ENCODE measurements at regions not wholly inside any gene's neighbourhood (a gene's known extent, or its start where the extent isn't known, plus 50 kb on each side); places are given as distances from the start of the nearest gene placed in this dataset.
"Not testable (repeated sequence)": the region's sequence is repeated elsewhere in the genome, so short reads cannot be mapped to it uniquely, and the experiment has no call there.

GRCh38 chr12:13552830-13553229 is 356.3 kb downstream of the EMP1 start:
- DNase-seq: no peak

- DNase-seq: no peak
Measured at GRCh38 chr12:13547283-13547682, 350.8 kb downstream of the EMP1 start.

DNA sequence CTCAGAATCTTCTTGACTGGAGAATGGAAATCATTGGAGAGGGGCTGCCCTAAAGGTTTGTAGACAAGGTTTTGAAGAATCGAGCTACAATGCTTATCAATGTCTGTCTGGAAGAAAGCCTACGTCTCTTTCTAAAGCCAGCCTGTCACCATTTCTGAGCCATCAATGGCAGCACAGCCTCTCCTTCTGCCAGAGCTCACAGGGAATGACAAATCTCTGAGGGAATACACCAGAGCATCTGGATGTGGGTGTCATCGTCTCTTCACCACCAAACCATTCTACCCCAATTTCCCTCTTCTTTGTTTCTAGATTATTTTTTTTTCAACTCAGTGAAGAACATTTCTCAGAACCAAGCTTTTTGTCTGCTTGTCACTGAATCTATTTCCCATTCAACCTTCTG is 349.7 kb downstream of the EMP1 start:
- no peak for DNase-seq

- no peak for DNase-seq
Measured at GRCh38 chr12:13539051-13539450, 342.5 kb downstream of the EMP1 start.

GRCh38 chr12:13538136-13538535 is 341.6 kb downstream of the EMP1 start:
- no peak for DNase-seq

GRCh38 chr12:13537623-13538022 is 341.1 kb downstream of the EMP1 start:
- peak in 1 of 5 experiments; percentile 61 for DNase-seq

- DNase-seq: no peak
Measured at GRCh38 chr12:13536219-13536910, 339.8 kb downstream of the EMP1 start.

DNA sequence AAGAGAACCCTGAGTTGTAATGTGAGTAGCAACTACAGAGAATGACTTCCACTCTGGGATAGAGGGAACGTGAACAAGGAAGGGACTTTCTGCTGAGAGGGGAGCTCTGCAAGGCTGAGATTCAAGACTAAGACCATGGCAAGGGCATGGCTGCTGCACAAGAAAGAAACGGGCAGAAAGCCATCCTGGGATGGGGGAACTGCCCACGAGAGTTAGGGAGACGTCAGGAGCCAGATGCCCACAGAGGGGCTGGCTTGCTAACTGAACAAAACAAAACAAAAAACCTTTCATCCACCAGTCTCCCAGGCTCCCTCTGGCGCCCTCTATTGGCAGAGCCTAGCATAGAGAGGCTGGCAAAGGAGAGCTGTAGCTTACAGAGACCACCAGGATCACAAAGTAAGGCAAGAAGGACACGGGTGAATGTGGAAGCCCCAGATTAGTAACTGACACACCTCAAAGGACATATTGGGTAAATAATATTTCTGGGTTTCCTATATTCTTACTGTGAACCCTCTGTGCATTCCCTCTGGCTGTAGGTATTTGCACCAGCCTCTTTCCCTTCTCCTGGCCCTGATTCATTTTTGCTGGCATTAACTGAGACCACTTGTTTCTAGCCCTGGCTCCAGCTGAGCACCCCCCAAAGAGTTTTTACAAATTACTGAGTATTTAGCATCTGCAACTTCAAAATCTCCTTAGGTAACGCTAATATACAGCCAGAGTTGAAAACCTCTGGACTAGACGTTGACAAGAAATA is 338.3 kb downstream of the EMP1 start:
- peak in 1 of 5 experiments; percentile 7 for DNase-seq

DNA sequence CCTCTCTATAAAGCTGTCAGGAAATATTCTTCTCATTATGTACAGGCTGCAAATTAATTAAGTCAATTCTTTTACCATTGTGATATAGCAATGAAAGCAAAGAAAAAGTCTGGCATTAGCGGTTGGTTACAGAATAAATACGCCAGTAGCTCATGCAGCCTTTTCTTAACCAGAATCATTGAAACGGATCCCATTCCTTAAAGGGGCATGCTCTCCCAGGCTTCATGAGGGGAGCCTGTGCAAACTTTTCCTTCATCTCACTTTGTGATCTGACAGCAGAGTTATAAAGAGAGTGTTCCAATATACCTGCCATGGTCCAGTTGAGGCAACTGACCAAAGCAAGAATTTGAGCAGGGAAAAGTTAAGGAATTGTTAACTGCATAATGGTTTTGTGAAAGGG is 337.7 kb downstream of the EMP1 start:
- DNase-seq: no peak

DNA sequence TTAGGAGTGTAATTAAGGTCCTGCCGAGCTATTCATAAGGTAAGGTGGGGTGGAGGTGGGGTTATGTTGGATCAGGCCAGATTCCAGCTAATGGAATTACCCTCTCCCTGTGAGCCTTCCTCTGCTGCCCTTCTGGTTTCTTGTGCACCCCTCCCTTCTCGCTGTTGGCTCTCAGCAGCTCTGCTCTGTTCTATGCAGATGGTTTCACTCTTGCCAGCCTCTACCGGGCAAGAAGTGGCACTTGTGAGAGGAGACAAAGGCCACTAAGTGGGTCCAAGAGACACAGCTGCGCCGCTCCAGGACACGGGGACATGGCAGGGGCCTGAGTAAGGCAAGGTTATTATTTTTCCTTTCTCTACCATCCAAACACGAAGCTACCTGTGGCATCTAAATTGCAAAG is 334.4 kb downstream of the EMP1 start:
- no peak for DNase-seq

GRCh38 chr12:13526185-13526921 is 329.8 kb downstream of the EMP1 start:
- DNase-seq: not testable (repeated sequence)

GRCh38 chr12:13523536-13524307 is 327.2 kb downstream of the EMP1 start:
- DNase-seq: no peak

- DNase-seq: not testable (repeated sequence)
Measured at GRCh38 chr12:13518034-13518433, 321.5 kb downstream of the EMP1 start.

DNA sequence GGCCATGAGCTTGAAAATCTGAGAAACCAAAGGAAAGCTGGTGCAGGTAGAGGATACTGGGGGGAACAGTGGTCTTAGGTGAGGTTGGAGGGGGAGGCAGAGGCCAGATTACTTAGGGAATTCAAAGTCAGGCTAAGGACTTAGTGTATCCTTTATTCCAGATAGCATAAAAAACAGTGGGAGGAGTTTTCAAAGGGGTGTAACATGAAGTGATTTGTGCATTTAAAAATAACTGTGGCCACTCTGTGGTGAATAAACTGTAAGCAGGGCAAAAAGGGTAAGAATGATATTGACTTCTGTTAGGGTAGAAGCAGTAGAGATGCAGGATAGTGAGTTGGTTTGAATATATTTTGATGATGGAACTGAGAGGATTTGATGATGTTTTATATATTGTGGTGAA is 313.2 kb downstream of the EMP1 start:
- no peak for DNase-seq

GRCh38 chr12:13505636-13506035 is 309.1 kb downstream of the EMP1 start:
- no peak for DNase-seq

DNA sequence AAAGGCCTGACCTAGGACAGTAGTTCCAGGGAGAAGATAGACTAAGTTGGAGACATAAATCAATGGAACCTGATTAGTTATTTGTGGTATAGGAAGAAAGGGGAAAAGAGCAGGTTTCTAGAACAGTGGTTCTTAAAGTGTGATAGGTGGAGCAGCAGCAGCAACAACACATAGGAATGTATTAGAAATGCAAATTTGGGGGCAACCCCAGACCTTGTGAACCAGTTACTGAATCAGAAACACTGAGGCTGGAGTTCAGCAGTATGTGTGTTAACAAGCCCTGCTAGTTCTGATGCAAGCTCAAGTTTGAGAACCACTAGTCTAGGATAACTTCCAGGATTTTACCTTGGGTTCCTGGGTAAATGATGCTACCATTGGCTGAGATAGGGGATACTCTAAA is 308.7 kb downstream of the EMP1 start:
- no peak for DNase-seq

DNA sequence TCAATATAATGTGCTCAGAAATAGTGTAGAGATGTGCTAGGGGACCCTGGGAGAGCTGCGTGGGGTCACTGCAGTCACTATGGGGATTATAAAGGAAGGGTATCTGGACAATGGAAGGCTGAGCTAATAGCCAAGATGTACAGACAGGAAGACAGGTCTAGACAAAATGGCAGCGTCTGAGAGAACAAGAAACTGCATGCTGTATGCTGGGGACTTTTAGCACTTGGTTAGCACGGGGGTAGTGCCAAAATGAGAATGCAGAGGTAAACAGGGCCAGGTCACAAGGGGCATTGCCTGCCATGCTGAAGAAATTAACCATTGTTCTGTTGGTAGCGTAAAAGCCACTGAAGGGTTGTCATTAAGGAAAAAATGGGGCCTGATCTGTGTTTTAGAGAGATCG is 308.2 kb downstream of the EMP1 start:
- DNase-seq: no peak

DNA sequence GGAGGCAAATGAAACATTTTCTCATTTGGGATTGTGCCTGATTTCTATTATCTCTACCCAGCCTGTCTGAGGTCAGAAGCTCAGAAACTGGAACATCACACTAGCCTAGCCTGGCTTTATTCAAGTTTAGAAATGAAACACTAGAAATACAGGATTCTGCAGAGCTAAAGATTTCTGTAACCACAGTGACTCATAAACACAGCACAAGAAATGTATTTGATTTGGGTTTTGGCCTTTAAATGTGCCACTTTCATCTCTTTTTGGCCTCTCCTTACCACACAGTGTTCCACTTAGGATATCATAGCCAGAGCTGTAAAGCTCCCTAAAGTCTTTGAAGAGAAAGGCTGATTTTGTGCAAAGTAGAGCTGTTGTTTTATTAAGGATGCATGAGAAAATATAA is 307.5 kb downstream of the EMP1 start:
- DNase-seq: no peak

GRCh38 chr12:13503094-13503835 is 306.7 kb downstream of the EMP1 start:
- no peak for DNase-seq

- no peak for DNase-seq
Measured at GRCh38 chr12:13499008-13499407, 302.5 kb downstream of the EMP1 start.

DNA sequence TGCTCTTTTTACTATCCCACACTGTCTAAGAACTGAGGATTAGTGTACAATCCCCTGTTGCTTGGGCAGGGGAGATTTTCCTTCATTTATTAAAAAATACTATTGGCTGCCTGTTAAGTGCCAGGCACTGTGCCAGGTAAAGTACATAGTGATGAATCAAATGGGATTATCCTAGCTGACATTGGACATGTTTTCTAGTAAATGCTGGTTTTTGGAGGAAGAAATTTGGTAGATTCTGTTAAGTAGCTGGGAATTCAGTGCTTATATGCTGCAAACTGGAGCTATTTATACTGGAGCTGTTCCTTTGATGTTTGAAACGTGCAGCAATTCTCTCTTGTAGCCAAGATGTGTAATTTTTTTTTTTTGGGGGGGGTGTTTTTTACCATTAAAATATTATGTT is 299.6 kb downstream of the EMP1 start:
- DNase-seq: no peak

DNA sequence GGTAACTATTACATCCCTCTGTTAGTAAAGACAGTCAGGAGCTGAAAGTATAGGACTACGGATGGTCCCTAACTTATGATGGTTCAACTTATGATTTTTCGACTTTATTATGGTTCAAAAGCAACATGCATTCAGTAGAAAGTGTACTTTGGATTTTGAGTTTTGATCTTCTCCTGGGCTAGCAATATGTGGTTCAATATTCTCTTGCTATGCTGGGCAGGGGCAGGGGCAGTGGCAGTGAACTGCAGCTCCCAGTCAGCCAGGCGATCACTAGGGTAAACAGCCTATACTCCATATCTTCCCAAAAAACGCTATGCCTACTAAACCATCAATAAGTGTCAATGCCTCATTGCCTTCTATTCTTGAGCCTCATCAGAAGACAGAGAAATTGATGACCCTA is 292.7 kb downstream of the EMP1 start:
- DNase-seq: no peak
